Panc1 (cell line): ENCODE measurements at regions not wholly inside any gene's neighbourhood (a gene's known extent, or its start where the extent isn't known, plus 50 kb on each side); places are given as distances from the start of the nearest gene placed in this dataset.

Source experiments
- ATAC-seq: fragments of 200-7000 bp; cut with Tn5 transposase; 2 replicates; pipeline ENCODE4 v1.9.1; 2020; ENCODE audit warnings: mild to moderate bottlenecking, moderate library complexity
- BruUV-seq: library from RNA; stranded (reverse); fragments of 400-500 nt; replicated peaks from 2 replicates; lab custom pipeline; 2021; lab: Mats Ljungman, UMichigan
- CTCF ChIA-PET: fragments of 300-600 bp; sonication (Branson Sonifier 250); formaldehyde crosslinking; loops from one replicate; lab custom pipeline; 2022; ENCODE audit warnings: antibody characterized with exemption; lab: Charles Lee
- POLR2A ChIA-PET: fragments of 300-600 bp; sonication (Branson Sonifier 250); formaldehyde crosslinking; loops from one replicate; lab custom pipeline; 2022; ENCODE audit warnings: antibody characterized with exemption; lab: Charles Lee
- DNase-seq: peaks from one replicate; pipeline ENCODE4 v3.0.0-alpha.2; 2010; ENCODE audit warnings: low read depth, low spot score
- H3K27ac ChIP-seq: 2 replicates; pipeline ENCODE4 v1.5.1; 2011; ENCODE audit warnings: mild to moderate bottlenecking, low read length, inconsistent platforms
- H3K27me3 ChIP-seq: fragments of 200-500 bp; sonication (Bioruptor generic); 2 replicates; pipeline ENCODE4 v1.6.0; 2014; ENCODE audit warnings: low read length, inconsistent platforms; ENCODE audit not compliant: control insufficient read depth, insufficient read depth
- H3K36me3 ChIP-seq: fragments of 200-500 bp; sonication (Bioruptor generic); 2 replicates; pipeline ENCODE4 v1.5.1; 2014; ENCODE audit warnings: inconsistent platforms, mild to moderate bottlenecking, low read length, moderate library complexity; ENCODE audit not compliant: control insufficient read depth, insufficient read depth
- H3K4me1 ChIP-seq: 2 replicates; pipeline ENCODE4 v1.5.1; 2011; ENCODE audit warnings: inconsistent platforms, mild to moderate bottlenecking, low read length, moderate library complexity; ENCODE audit not compliant: control insufficient read depth, insufficient read depth
- H3K4me3 ChIP-seq, 2 experiments: 2 replicates each; pipeline ENCODE4 v1.5.1; 2011 to 2012; ENCODE audit warnings: low read depth in 2 of 2, low read length in 2 of 2, mild to moderate bottlenecking in 2 of 2, inconsistent platforms in 1 of 2, moderate library complexity in 1 of 2
- H3K9me3 ChIP-seq: fragments of 200-500 bp; sonication (Bioruptor generic); 2 replicates; pipeline ENCODE4 v1.5.1; 2014; ENCODE audit warnings: low read depth, mild to moderate bottlenecking, inconsistent platforms, low read length, moderate library complexity; ENCODE audit not compliant: control insufficient read depth, insufficient read depth
- CTCF ChIP-seq: fragments of 450-650 bp; IDR thresholded peaks from 2 replicates; pipeline ENCODE4 v1.5.1; 2017; ENCODE audit warnings: mild to moderate bottlenecking
- POLR2AphosphoS5 ChIP-seq: IDR thresholded peaks from 2 replicates; pipeline ENCODE4 v1.6.1; 2012; ENCODE audit warnings: mild to moderate bottlenecking, low read depth, low read length, moderate library complexity
- REST ChIP-seq, 2 experiments: IDR thresholded peaks; 2 replicates each; pipeline ENCODE4 v1.6.1; 2011 to 2012; ENCODE audit warnings: low read depth in 2 of 2, control low read depth in 1 of 2, low read length in 1 of 2, mild to moderate bottlenecking in 1 of 2, moderate library complexity in 1 of 2; ENCODE audit not compliant: insufficient read depth in 1 of 2
- SIN3A ChIP-seq: IDR thresholded peaks from 2 replicates; pipeline ENCODE4 v1.6.1; 2012; ENCODE audit warnings: low read depth, mild to moderate bottlenecking, low read length, moderate library complexity, borderline replicate concordance; ENCODE audit not compliant: insufficient read depth
- TCF7L2 ChIP-seq: IDR thresholded peaks from 2 replicates; pipeline ENCODE4 v1.6.1; 2011; ENCODE audit warnings: mild to moderate bottlenecking, low read depth, low read length, inconsistent platforms
- in situ Hi-C: cut with HindIII; loops from 2 replicates; pipeline ENCODE4 v1.10.0; 2016; ENCODE audit warnings: low sequenced_read_pairs, low pct_unique_long_range_greater_than_20kb
- intact Hi-C: fragments of 100-400 bp; cut with micrococcal nuclease; formaldehyde crosslinking; loops from one replicate; pipeline ENCODE4 v1.10.0; 2022; ENCODE audit not compliant: unreplicated experiment

- in situ Hi-C loops (no loop called here), intact Hi-C loops (no loop called here)
- Histone ChIP-seq H3K4me3 (no peak overlapping the region), H3K27me3 (no peaks in the 10 kb centered on the region), H3K9me3 (no peaks in the 10 kb centered on the region), H3K4me1 (no peaks in the 10 kb centered on the region), H3K27ac (no peak overlapping the region), H3K36me3 (no peaks in the 10 kb centered on the region)
- TF ChIP-seq SIN3A, result no peak
- TF ChIP-seq TCF7L2, result no peak
- POLR2A ChIA-PET, result no interaction called here
- CTCF ChIA-PET, result no interaction called here
- no peak for DNase-seq
- ATAC-seq, result no peak
- no TSS peak for BruUV-seq
These were observed 214.6 kb upstream of the SALL1 start for GRCh38 chr16:51365715-51366114.

GRCh38 chr16:51359141-51359955, 208.3 kb upstream of the SALL1 start:
- DNase-seq (no peak), ATAC-seq (no peak)
- Histone ChIP-seq H3K27me3 (no peaks in the 10 kb centered on the region), H3K4me1 (no peaks in the 10 kb centered on the region), H3K9me3 (no peaks in the 10 kb centered on the region), H3K36me3 (no peaks in the 10 kb centered on the region), H3K27ac (no peak overlapping the region), H3K4me3 (no peak overlapping the region)
- CTCF ChIA-PET, result no interaction called here
- intact Hi-C loops, result no loop called here
- TF ChIP-seq CTCF (no peak), REST (IDR thresholded peaks at IDR 0.05; ENCODE audit: insufficient read depth in 1 of 2, low read depth in 2 of 2, low read length in 1 of 2) (no peak), TCF7L2 (no peak)
- no TSS peak for BruUV-seq
- in situ Hi-C loops, result no loop called here
- POLR2A ChIA-PET, result no interaction called here

DNA sequence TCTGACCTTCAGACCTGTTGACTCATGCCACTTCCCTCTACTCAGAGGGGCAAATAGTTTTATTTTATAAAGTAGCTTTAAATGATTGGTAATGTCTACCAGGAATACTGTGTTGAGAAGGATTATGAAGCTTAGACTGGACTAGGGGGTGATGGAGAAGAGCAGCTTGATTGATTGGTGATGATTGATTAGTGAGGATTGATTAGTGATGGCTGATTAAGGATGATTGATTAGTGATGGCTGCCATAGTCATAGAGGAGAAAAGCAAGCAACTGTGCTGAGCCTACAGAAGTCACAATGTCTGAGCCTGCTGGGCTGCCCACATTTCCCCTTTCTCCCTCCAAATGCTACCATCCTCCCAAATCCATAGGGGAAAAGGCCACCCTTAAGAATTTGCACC, 206.8 kb upstream of the SALL1 start:
- Histone ChIP-seq H3K36me3 (no peaks in the 10 kb centered on the region), H3K27ac (no peak overlapping the region), H3K27me3 (no peaks in the 10 kb centered on the region), H3K9me3 (no peaks in the 10 kb centered on the region), H3K4me3 (no peak overlapping the region), H3K4me1 (no peaks in the 10 kb centered on the region)
- ATAC-seq (no peak), DNase-seq (no peak)
- intact Hi-C loops (no loop called here), in situ Hi-C loops (no loop called here)
- TF ChIP-seq REST (IDR thresholded peaks at IDR 0.05; ENCODE audit: insufficient read depth in 1 of 2, low read depth in 2 of 2, low read length in 1 of 2) (no peak), CTCF (no peak), TCF7L2 (no peak), SIN3A (no peak), POLR2AphosphoS5 (no peak)
- ChIA-PET CTCF (no interaction called here), POLR2A (no interaction called here)
- BruUV-seq, result no TSS peak
